ENCODE measurements at regions not wholly inside any gene's neighbourhood (a gene's known extent, or its start where the extent isn't known, plus 50 kb on each side); places are given as distances from the start of the nearest gene placed in this dataset.

DNA sequence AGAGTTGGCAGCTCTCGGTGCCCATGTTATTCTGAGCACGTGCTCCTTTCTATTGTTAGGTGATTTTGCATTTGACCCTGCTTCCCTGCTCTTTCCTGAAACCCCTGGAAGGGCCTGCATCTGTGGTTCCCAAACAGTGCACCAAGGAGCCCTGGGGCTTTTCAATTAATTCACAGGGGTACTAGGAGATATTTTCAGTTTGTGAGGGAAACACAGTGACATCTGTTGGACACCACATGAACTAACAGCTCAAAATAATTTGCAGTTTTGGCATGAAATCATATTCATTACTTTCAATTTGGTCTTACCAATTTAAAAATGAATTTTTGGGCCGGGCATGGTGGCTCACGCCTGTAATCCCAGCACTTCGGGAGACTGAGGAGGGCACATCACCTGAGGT is 156.6 kb downstream of the GATB start:
- no peak for DNase-seq (ENCODE audit: low read depth in 2 of 2)

- DNase-seq (ENCODE audit: low read depth in 2 of 2), result no peak
Observed at GRCh38 chr4:151605215-151605614, 155.6 kb downstream of the GATB start.

- DNase-seq (ENCODE audit: low read depth in 2 of 2), result no peak
Observed at GRCh38 chr4:151606061-151606460, 154.7 kb downstream of the GATB start.

GRCh38 chr4:151610229-151610628 is 150.6 kb downstream of the GATB start:
- DNase-seq (ENCODE audit: low read depth in 2 of 2), result no peak

GRCh38 chr4:151611960-151612359 is 148.8 kb downstream of the GATB start:
- DNase-seq (ENCODE audit: low read depth in 2 of 2), result no peak

DNA sequence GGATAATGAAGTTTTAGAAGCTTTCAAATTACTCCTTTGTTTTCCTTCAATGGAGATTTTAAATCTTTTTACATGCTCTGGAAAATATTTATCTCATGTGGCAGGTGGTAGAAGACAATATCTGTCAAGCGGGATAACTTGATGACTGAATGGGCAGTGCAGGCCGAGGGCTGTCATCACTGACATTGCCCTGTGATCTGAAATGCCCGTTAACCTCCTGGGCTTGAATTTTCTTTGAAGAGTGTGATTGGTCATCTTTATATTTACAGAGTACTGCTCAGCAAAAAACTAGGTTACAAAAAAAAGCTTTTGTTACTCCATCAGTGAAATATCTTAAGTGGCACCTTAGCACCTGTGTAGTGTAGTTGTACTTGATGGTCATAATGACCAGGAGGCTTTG is 147.5 kb downstream of the GATB start:
- no peak for DNase-seq (ENCODE audit: low read depth in 2 of 2)

DNA sequence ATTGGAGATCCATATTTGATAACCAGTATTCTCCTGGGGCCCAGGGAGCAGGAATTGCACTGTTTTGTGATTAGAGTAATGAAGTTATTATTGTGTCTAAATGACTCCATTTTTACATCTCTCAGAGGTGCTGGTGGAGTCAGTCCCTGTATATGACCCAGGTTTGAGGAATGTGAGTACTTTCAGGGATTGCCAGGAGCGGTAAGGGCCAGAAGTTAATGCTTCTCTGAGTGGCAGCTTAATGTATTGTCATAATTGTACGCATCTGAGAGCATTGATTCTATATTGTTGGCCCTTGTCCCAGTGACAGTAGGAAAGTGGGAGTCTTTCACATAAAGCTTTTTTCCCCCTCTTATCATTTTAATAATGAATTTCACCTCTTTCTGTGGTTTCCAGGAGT is 146.2 kb downstream of the GATB start:
- DNase-seq (ENCODE audit: low read depth in 2 of 2), result no peak

DNA sequence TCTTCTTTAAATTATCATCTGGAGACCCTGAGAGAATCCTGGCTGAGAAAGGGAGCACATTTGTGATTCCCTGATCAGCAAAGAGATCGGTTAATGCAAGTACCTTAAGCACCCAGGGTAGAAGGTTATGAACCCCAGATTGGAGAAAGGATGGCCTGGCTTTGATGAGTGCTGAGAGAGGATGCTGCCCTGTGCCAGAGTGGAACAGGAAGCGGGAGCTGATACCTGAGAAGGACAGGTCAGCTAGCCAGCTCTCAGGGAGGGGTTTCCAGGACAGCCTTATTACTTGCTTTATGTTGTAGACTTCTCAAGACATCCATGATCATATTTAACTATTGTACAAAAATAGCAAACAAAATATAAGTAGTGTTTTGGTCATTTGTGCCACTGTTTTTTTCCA is 141.9 kb downstream of the GATB start:
- no peak for DNase-seq (ENCODE audit: low read depth in 2 of 2)

DNA sequence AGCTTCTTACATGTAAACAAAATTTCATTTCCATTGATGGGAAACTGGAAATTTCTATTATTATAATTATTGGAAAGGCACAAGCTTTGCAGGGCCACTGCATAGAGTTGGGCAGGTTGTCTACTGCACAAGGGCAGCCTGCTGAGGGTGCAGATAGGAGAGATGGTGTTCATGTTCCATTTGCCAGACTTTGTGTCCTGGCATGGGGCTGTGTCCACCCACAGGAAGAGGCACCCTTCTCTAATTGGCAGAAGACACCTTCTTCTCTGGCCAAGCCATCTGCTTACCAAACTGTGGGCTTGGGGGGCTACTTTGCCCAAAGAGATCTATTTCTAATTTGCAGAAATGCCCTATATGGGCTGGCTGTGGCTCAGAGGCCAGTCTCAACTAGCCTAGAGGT is 140.7 kb downstream of the GATB start:
- no peak for DNase-seq (ENCODE audit: low read depth in 2 of 2)

All from fibroblast of skin of left biceps (primary cell).